HG02981 (cell line): ENCODE measurements at regions not wholly inside any gene's neighbourhood (a gene's known extent, or its start where the extent isn't known, plus 50 kb on each side); places are given as distances from the start of the nearest gene placed in this dataset.

Experiments used
- ATAC-seq: cut with Tn5 transposase; IDR thresholded peaks from one replicate; pipeline ENCODE4 v1.9.1; 2021; ENCODE audit warnings: mild to moderate bottlenecking, moderate library complexity; ENCODE audit not compliant: unreplicated experiment

DNA sequence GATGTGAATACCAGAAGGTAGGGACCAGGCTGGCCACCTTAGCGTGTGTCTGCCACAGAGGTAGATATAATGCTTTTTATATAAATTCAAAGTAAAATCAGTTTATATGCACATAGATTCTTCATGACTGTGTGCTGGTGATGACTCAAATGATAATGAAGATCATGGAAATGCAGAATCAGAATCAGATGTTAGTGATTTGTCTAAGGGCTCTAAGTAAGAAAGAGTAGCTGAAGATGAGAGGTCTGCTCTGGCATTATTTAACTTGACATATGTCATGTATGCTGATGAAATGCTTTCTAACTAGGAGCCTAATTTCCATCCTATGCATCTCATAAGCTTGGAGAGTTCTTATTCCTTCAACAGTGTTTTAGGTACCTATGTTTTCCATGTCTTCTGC lies 50.3 kb upstream of the DPH6 start:
- no peak for ATAC-seq

DNA sequence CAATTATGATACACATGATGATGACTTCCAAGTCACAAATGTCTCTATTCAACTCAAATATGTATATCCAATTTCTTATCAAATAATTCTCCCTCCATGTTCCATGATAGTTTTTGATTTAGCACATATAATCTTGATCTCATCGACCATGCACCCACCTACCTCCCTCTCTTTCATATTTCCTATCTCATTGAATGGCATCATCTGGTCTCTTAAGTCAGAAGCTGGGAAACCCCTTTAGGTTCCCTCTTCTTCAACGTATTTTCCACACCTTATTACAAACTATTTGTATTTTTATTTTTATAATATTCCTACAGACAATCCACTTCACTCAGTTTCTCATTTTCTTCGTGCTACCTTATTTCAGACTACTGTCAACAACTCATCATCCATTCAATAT lies 56.9 kb upstream of the DPH6 start:
- ATAC-seq: no peak

DNA sequence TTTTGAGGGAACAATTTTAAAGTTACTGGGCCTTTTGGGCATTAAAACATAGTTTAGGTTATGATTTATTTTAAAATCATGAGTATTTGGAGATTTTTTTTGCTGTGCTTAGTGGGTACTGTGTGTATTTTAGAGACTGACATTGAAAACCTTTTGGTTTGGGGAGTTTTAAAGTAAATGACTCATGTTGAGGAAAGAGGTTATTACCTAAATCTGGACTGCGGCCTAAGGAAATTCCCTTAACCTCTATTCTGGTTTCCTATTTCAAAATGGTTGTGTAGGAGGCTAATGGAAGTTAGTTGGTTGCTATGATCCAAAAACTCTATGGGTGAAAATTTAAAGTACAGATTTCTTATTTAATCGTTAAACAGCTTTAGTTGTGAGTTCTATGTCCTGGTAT lies 57.3 kb upstream of the DPH6 start:
- no peak for ATAC-seq

DNA sequence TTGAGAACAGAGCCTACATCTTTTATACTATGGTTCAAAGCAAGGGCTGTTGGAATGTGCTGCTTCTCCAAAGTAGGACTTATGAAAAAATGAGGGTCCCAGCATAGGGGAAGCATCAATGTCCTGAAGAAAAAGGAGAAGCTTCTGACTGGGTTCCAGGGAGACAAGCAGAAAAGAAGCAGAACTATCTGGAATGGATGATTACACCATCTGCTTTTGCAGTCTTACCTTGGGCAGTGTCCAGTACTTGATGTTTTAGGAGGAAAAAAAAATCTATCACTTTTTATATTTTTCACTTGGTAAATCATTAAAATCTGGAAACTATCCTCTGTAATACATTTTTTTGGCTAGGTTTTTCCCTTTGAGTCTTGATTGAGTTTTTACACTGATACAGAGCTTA lies 57.9 kb upstream of the DPH6 start:
- ATAC-seq: no peak

DNA sequence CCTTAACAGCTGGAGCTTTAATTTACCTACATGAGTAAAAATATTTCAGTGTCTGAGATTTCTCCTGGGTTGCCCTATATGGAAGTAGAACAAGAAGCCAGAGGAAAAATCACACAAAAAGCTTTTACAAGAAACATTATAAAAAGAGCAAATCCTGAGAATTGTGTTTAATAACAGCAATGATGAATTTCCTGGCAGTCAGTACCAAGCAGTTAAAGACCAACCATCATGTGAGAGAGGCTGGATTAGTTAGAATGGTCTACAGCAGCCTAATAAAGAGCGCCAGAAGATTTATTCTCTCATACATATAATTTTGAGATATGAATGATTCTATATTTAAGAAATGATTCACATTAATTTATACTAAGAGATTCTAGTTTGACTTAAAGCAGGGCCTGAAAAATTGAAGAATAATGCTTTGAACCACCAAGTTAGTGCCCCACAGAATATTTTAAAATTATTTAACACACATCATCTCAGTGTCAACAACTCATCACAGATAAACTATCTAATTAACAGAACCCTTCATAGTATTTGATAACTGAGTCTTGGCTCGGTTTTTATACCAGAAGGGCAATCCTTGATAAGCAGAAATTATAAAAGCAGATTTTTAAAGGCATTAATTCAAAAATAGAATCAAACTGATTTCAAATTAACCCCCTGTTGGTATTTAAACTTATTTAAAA lies 59.9 kb upstream of the DPH6 start:
- ATAC-seq: no peak

DNA sequence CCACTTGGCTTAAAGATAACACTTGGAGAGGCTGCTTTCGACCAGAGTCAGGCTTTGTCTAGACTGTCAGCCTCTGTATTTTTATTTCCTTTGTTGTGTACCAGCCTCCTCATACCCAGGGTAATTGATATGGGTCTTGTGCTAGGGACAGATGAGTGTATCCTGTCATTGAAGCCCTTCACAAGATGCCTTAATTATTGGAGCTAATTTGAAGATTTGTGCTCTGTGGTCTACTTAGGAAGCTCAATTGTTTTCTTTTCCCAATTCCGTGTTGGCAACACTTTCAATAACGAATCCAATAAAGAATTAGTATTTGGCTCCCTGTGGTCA lies 60.5 kb upstream of the DPH6 start:
- ATAC-seq: no peak

DNA sequence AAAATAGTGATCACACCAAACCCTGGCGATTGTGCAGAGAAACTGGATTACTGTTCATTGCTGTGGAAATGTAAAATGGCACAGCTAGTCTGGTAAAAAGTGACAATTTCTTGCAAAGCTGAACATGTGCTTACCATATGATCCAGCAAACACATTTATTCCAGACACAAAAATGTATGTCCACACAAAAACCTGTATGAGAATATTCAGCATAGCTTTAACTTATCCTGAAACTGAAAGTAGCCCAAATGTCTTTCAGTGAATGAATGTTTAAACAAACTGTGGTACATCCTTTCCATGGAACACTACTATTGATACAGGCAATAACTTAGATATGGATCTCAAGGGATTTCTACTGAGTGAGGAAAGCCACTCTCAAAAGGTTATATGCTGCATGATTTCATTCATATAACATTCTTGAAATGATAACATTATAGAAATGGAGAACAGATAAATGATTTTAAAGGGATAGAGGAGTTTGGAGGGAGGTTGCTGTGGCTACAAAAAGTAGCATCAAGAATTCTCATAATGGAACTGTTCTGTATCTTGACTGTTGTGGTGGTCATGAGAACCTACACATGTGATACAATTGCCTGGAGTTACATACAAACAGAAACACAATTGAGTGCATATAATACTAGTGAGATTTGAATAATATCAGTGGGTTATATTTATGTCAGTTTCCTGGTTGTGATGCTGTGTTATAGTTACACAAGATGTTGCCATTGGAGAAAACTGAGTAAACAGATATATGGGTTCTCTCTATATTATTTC lies 70.7 kb upstream of the DPH6 start:
- ATAC-seq: no peak

DNA sequence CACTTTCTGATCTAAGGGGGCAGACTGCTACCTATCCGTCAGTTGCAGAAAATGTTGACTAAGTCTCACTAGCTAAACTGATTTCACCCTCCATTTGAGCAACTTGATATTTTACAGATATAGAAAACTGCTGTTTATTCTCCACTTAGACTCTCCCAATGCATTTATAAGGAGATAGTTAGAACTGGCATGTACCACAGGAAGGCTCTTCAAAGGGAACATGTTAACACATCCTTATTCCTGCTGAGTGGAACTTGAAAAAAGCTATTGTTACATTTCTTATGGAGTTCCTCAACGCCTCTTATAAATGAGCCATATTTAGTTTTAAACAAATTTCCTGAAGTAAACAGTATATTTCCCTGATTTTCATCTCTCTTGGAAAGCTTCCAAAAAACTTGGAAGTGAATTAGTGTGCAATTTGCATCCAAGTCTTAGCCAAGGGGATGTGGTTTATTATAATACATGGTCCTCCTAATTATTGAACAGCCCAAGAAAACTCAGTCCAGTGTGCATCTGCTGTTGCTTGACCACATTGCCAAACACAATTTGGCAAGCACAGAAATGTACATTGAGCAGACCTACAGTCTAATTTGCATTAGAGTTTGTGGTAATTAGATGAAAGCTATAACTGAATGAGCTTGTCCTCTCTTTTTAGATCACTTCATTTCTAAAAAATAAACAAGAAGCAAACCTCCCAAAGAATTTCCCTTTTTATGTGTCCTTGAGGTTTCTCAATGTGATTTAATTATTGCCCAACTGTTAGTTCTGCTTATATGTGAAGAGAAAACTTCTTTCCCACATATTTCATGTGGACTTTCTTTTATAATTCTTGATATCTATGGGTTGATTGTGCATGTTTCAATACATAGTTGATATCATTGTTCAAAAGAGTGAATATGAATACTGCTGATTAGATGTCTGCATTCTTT lies 72.6 kb upstream of the DPH6 start:
- ATAC-seq: no peak

DNA sequence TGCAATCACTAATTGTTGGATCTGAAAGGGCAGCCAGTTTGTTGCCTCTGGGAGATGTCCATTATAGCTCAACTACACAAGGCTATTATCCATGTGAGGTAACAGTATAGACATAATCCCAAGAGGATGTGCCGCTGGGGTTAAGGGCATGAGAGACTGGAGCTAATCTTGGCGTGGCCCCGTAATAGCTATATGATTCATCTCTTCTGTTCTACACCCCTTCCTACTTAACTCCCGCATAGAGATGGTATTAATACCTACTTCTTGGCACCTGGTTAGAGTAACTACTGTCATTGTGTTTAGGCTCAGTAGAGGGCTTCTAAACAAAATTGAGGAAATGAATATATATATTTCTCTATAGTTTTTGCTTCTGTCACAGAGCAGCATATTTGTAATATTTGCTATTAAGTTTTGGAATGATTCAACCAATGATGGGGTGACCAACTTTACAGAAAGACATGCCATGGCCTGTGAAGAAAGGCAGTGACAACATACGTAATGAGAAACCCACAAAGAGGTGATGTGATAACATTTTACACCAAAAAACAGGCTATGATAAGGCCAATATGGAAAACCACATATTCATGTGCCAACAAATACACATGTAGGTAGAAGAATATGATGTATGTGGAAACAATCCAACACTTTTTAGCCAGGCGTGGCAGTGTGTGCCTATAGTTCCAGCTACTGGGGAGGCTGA lies 76.8 kb upstream of the DPH6 start:
- ATAC-seq: no peak

DNA sequence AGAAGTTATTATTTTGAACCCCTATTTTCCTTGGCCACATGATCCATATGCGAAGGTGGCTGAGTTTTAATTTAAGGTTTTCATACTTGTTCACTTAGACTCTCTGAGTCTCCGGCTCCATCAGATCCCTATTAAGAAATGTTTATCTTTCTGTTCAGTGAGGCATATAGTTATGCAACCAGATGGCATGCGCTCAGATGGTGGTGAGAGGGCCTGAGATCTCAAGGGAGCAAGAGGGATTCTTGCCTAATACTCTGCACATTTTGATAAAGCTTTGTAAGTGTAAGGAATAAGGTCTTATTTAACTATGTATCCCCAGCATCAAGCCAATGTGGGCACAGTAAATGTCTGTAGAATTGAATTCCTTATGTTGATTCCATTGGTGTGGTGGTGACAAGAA lies 78.9 kb upstream of the DPH6 start:
- ATAC-seq: no peak

DNA sequence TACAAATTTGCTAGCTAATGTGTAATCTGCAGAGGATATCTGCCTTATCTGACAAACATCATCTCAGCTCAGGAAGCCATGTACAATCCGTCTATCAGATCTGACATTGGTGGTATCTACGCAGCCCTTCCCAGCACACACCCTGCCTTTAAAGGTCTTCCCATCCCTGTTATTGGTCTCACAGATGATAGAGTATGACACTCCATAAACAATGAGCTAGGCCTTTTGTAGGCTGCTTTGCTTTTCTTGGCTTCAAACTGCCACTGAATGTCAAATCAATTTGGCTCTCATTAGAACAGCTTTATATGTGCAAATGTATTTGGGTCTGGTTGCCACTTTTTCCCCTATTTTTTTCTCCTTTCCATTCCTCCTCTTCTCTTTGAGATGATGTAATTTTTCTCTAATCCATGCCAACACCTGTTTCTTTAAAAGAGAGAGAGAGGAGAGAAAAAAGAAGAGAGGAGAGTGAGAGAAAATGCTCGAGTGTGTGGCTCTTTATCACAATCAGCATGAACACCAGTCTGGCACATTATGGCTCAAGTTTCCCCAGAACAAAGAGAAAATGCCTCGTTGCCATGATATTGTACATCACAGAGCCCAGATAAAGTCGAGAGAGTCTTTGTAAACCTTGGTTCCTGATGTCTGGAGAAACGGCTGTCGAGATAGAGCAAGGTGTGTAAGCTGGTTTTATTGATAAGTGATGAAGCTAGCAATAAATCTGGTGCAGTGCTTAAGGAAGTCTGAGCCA lies 80.8 kb upstream of the DPH6 start:
- no peak for ATAC-seq

DNA sequence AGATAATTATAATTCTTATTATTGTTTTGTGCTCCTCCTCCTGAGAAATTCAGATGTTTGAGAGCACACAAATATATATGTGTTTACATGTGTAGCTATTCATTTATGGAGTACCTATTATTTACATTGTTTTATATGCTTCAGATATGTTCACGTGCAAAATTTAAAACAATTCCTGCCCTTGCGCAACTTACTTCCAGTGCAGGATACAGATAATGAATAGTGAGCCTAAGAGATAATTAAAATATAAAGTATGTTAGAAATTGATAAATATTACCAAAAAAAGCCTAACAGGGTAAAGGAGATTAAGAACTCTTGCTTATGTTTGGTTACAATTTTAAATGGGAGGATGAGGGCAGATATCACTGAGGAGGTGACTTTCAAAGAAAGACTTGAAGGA lies 81.7 kb upstream of the DPH6 start:
- no peak for ATAC-seq

DNA sequence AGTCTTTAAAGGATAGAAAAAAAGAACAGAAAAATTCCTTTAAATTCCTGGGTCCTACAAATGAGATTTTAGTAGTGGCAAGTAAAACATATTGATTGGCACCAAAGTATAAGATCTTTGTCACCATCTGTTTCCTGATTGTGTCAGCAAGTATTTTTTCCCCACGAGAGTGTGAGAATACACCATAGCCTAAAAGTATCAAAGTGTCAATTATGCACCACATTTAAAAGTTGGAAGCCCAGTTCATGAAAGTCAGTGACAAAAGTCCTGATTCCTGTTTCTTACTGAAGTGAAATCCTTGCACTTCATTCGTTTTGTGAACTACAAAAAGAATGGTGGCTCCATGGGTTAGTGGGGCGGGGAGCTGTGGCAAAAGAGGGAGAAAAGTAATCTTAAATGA lies 83.8 kb upstream of the DPH6 start:
- ATAC-seq: no peak

DNA sequence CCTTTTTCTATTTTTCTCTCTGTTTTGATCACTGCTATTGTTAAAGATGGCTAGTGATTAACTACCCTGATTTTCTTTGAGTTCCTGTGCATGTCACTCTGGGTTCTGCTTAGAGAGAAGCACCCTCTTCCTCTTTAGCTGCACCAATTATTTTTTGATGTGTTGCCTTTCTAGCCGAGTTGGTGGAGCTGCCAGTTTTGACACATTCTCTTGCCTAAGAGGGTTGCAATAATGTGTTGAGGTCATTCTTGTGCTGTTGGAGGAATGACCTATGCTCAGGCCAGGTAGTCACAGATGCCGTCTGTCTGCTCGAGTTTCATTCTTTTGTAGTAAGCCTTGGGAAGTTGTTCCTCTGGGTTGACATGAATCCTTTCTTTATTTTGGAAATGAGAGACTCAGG lies 84.6 kb upstream of the DPH6 start:
- no peak for ATAC-seq

DNA sequence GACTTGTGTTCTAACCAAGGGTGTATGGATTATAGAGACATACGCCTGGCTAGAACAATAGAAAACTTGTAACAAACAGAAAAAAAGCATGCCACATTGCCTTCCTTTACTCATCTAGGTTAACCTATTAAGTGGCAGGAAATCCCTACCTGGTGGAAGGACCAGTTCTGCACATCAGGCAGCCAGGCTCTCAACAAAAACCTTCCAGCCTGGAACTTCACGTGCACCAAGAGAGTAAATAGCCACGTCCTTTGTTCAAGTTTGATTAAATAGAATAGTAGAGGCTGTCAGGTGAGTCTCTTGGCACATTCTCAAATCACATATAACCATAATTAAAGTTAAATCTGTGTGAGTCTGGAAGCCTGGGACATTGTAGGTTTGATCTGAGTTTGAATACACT lies 85.0 kb upstream of the DPH6 start:
- no peak for ATAC-seq

DNA sequence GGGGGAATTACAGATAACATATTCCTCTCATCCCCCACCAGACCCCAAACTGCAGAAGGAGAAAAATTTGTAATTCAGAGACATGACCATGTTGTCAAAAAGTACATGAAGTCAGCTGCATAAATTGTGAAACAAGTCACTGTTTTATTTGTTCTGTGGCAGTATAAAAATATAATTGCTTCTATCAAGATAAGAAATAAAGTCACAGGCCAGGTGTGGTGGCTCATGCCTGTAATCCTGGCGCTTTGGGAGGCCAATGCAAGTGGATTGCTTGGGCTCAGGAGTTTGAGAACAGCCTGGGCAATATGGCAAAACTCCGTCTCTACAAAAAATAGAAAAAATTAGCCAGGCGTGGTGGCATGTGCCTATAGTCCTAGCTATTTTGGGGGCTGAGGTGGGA lies 87.7 kb upstream of the DPH6 start:
- ATAC-seq: no peak

DNA sequence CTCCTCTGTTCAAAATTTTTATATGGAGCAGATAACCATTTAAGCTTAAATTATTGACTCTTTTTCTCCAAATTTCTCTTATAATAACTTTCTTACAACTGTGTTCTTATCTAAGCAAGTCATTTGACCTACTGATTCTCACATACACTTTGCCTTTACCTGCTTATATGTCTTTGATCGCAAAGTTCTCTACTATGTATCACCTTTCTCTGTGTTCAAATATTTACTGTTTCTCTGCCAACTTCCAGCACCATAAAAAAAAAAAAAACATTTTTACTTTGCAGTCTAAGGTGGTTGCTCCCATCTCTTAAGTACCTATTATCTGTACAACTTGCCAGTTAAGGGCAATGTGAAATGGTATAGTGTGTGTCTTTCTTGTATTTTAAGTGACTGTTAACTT lies 100.8 kb upstream of the DPH6 start:
- no peak for ATAC-seq

DNA sequence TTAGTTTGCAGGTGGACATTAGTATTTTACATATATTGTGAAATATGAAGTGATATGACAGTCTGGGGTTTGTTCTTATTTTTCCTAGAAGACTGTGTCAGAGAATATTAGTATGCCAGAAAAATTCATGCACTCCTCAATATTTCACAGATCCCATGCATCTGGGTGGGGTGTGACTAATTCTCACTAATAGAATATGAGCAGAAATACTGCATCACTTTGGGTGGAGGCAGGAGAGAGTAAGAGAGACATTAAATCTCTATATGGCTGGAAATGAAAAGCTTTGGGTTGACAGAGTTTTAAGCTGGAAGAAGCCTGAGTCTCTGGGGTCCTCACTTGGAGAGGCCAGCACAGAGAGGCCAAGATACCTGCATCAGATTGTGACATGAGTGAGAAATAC lies 101.3 kb upstream of the DPH6 start:
- no peak for ATAC-seq

DNA sequence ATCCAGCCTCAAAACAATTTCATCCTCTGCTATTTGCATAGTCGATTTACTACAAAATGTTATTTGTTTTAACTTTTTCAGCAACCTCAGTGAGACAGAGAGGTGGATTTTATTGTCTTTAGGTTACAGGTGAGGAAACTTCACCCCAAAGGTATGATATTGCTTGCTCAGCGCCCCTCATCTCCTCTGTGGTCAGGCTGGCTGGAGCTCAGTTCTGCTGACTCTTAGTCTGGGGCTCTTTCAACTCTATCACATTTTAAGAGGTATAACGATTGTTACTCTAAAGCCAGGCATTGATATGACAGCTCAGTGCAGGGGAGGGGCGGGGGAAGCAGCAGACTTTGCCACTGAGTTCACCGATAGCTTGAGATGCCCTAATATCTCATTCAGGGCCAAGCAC lies 103.0 kb upstream of the DPH6 start:
- no peak for ATAC-seq

DNA sequence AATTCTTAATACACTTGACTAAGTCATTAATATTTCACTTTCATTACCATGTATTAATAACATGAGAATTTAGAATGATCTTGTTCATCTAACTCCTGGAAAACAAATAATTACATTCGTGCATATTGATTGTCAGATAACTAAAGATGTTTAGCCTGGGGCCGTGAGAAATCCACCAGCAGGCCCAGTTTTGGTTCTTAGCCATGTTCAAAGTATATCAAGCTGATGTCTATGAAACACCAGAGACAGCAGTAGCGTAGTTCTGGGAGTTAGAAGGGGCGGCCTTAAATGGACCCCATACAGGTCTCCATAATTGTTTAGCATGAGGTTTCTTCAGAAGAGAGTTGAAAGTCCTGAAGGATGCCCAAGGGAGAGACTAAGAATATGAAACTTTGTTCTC lies 103.6 kb upstream of the DPH6 start:
- ATAC-seq: no peak

DNA sequence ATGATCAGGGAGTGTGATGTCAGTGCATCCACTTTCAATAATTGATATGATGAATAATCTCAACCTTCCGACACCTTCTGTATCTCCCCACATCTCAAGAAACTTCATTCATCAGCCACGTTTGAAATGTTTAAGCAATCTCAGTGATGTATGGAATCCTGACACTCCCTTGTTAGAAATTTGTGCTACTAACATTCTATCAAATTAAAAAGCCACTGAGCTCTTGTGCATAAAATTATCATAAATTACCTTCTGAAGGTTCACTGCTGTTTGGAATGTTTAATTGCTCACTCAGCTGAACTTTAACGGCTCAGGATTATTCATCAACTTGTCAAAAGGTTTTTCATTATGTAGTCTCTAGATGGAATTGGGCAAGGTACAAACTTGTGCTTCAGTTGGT lies 108.4 kb upstream of the DPH6 start:
- no peak for ATAC-seq
